GM12864 (cell line): ENCODE measurements at regions not wholly inside any gene's neighbourhood (a gene's known extent, or its start where the extent isn't known, plus 50 kb on each side); places are given as distances from the start of the nearest gene placed in this dataset.

ENCODE experiments used
- DNase-seq: peaks from one replicate; pipeline ENCODE4 v3.0.0-alpha.2; 2011; ENCODE audit warnings: low read depth
- H3K4me3 ChIP-seq: 2 replicates; pipeline ENCODE4 v1.5.1; 2011; ENCODE audit warnings: mild to moderate bottlenecking, low read depth, low read length, control low read depth
- TF ChIP-seq, protein P1 (sequence below): IDR thresholded peaks from 2 replicates; pipeline ENCODE4 v1.5.1; 2011; ENCODE audit warnings: low read depth, mild to moderate bottlenecking, moderate library complexity, low read length, control low read depth, inconsistent platforms; ENCODE audit errors: missing control alignments

DNA sequence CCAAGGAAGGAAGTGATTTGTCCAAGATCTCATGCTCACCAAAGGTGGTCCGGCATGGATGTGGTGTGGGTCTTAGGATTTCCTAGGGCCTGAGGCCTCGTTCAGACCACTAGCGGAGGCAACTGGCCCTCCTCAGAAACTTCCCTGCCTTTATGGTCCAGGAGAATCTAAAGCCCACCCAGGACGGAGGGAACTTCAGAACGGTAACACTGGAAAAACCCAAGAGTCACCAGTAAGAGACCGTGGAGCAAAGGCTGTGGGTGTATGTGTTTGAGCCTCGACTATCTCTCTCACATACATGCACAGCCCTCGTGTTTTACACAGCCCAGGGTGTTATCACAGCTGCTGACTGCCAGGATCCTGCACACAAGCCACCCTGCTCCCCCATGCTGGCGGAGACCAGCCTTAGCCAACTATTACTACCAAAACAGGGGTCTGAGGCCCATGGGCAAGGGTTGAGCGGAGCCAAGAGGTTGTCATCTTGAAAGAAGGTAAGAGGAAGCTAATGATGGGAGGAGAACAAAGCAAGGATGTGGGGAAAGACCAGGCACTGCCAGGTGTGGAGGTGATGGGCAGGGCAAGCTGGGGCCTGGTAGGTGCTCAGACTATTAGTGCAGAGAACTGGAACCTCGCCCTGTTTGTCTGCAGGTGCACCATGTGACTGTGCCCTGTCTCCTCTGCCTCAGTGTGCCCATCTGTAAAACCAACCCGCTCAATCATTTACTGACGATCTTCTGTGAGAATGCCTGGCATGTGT, 170.2 kb upstream of the ZMIZ1 start:
- TF ChIP-seq, protein P1, sequence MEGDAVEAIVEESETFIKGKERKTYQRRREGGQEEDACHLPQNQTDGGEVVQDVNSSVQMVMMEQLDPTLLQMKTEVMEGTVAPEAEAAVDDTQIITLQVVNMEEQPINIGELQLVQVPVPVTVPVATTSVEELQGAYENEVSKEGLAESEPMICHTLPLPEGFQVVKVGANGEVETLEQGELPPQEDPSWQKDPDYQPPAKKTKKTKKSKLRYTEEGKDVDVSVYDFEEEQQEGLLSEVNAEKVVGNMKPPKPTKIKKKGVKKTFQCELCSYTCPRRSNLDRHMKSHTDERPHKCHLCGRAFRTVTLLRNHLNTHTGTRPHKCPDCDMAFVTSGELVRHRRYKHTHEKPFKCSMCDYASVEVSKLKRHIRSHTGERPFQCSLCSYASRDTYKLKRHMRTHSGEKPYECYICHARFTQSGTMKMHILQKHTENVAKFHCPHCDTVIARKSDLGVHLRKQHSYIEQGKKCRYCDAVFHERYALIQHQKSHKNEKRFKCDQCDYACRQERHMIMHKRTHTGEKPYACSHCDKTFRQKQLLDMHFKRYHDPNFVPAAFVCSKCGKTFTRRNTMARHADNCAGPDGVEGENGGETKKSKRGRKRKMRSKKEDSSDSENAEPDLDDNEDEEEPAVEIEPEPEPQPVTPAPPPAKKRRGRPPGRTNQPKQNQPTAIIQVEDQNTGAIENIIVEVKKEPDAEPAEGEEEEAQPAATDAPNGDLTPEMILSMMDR = no peak
- no peak overlapping the region for H3K4me3 ChIP-seq
- no peak for DNase-seq

DNA sequence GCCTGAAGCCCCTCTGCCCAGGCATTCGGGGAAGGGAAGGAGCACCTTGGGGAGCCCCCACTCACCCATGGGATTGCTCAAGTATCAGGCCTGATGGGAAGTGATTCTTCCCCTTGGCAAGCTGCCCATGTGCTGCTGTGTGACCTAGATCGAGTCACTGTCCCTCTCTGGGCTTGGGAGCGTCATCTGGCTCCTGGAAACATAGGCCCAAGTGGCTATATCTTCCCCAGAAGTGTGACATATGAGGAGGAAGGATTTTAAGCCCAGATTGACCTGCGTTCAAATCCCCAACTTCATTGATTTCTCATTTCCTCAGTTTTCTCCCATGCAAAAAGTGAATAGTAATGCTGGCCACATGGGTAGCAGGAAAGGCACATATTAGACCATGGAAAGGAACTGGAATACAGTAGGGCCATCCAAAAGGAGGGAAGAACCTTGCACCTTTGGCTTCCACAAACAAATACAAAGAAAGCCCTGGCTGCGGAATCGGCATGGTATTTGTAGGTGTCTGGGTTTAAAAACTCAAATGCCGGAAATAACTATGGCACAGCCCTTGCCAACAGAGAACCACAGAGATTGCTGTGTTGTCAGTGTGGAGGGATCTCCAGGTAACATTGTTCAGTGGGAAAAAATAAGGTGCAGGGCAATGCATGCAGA, 169.5 kb upstream of the ZMIZ1 start:
- H3K4me3 ChIP-seq = no peak overlapping the region
- DNase-seq = no peak
- TF ChIP-seq, protein P1 = no peak

DNA sequence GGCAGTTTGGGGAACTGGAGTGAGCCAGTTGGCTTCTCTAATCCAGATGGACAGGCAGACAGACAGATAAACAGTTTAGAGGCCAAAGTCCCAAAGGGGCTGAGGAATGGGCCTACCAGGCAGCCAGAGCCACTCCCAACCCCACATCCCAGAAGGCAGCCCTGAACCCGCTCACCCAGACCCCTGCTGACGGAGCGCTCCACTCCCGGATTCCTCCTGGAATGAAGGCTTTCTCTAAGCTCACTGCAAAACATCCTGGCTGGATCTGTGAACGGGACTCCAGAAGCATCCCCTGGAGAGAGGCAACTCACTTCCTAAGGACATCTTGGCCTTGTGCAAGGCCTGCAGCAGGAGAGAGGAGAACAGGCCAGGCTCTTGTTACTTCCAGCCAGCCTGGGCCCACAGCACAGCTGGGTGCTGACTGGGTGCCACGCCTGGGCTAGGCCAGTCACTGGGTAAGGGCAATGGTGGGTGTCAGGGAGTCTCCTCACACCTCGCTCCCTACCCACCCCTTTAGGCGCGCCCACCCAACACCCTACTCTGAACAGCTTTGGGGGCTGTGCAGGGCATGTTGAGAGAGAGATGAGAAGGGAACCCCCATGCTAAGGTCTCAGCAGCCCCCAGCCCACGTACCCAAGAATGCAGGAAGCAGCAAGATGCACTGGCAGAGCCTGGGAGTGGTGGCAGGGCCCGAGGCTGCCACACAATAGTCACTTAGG, 168.6 kb upstream of the ZMIZ1 start:
- TF ChIP-seq, protein P1 = no peak
- H3K4me3 ChIP-seq = no peak overlapping the region

DNA sequence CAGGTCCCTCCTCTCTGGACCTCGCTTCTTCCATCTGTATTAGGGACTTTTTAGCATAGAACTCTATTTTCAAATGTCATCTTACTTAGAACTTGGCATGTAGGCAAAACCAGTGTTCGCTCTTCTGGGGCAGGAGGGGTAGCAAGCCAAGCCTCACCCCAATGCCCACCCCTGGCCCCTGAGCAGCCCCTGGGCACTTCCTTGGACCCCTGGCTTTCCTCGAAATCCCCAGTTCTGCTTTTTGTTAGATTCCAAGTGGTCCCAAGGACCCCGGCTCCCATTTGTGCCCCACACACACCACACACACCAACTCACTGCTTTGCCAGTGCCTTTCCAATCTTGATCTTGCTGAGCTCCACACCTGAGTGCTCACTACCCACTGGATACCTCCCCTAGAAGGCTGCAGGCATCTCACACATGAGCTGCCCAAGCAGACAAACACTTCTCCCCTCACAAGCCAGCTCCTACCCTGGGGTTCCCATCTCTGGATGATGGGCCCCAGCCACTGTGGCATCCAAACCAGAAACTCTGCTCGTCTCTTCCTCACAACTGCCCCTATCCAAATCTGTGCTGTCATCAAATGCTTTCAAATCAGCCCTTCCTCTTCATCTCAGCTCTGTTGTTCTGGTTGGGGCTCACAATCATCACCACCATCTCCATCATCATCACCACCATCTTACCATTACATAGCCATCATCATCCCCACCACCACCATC, 167.9 kb upstream of the ZMIZ1 start:
- TF ChIP-seq, protein P1 = no peak
- no peak for DNase-seq
- H3K4me3 ChIP-seq = no peak overlapping the region

More for the DNA sequence above, 168.6 kb upstream of the ZMIZ1 start:
- DNase-seq = no peak

DNA sequence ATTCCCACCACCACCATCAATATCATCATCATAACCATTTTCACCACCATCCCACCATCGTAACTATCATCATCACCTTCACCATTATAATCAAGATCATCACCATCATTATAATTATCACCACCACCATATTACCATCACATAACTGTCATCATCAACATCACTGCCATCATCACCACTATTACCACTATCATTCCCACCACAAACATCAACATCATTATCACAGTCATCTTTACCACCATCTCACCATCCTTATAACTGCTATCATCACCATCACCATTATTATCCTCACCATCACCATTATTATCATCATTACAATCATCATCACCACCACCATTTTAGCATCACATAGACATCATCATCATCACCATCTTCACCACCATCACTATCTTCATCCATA, 167.1 kb upstream of the ZMIZ1 start:
- TF ChIP-seq, protein P1 = no peak
- H3K4me3 ChIP-seq = no peak overlapping the region
- DNase-seq = no peak

DNA sequence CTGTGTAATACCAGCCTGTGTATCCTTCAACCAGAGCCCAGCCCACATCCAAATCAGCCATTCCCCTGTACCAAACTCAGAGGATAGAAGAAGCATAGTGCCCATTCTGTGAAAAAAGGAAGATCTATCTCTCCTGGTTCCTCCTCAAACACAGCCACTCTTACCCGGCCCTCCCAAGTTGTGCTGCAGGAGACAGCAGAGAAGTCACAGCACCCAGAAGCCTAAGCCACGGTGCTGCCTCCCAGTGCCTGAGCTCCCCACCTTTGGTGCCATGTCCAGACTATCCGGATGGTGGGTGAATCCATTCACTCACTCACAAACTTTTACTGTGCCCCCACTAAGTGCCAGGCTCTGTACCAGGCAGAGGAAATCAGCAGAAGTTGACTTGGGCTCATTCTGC, 166.0 kb upstream of the ZMIZ1 start:
- DNase-seq = no peak
- H3K4me3 ChIP-seq = no peak overlapping the region
- TF ChIP-seq, protein P1 = no peak
